Sigmoid colon (tissue), 6 donors: ENCODE measurements at regions not wholly inside any gene's neighbourhood (a gene's known extent, or its start where the extent isn't known, plus 50 kb on each side); places are given as distances from the start of the nearest gene placed in this dataset.
A peak's percentile ranks its signal among the peaks of the same experiment; 100 is the strongest.

Experiments
- DNase-seq: peaks from one replicate; pipeline ENCODE4 v3.0.0-alpha.2; 2019
- H3K27ac ChIP-seq, 4 donors: fragments of 200-600 bp; sonication (generic); one replicate each; pipeline ENCODE4 v1.5.1; 2016 to 2019; ENCODE audit warnings: mild to moderate bottlenecking in 1 of 4
- H3K27me3 ChIP-seq, 3 donors: fragments of 200-600 bp; sonication (generic); one replicate each; pipeline ENCODE4 v1.5.1; 2019; ENCODE audit warnings: mild to moderate bottlenecking in 1 of 3
- H3K36me3 ChIP-seq, 4 donors: fragments of 200-600 bp; sonication (generic); one replicate each; pipeline ENCODE4 v1.5.1; 2016 to 2019
- H3K4me1 ChIP-seq, 4 donors: fragments of 200-600 bp; sonication (generic); one replicate each; pipeline ENCODE4 v1.5.1; 2017 to 2019
- H3K4me3 ChIP-seq, 4 donors: fragments of 200-600 bp; sonication (generic); one replicate each; pipeline ENCODE4 v1.5.1; 2017 to 2019; ENCODE audit warnings: mild to moderate bottlenecking in 2 of 4, moderate library complexity in 1 of 4
- H3K9me3 ChIP-seq, 4 donors: fragments of 200-600 bp in 3 of 4; sonication (generic) in 3 of 4; one replicate each; pipeline versions ENCODE4 v1.5.1 to v1.6.1; 2013 to 2019
- EP300 ChIP-seq, 4 donors: sonication (generic); formaldehyde crosslinking; IDR thresholded peaks; one replicate each; pipeline ENCODE4 v1.6.1; 2017; ENCODE audit warnings: antibody characterized with exemption in 4 of 4
- POLR2A ChIP-seq, 2 donors: fragments of 450-650 bp; IDR thresholded peaks; one replicate each; pipeline ENCODE4 v1.6.1; 2016; ENCODE audit warnings: antibody characterized with exemption in 2 of 2, mild to moderate bottlenecking in 2 of 2, moderate library complexity in 2 of 2
- POLR2AphosphoS5 ChIP-seq, 4 donors: sonication (generic); formaldehyde crosslinking; IDR thresholded peaks; one replicate each; pipeline ENCODE4 v1.6.1; 2017; ENCODE audit warnings: antibody characterized with exemption in 4 of 4
- WGBS, 2 donors: extraction: QIAGEN DNeasy Blood & Tissue Kit; methylation state at CpG; one replicate each; pipeline ENCODE4 v1.1.7; 2013; 5-methylcytosine and 5-hydroxymethylcytosine counted together
- intact Hi-C: fragments of 100-400 bp; cut with DNase I; formaldehyde crosslinking; loops from one replicate; pipeline ENCODE4 v1.15.1; 2023
- TF ChIP-seq, protein P1 (sequence below), 4 experiments: fragments of 450-650 bp in 3 of 4; fragments of 200-600 bp in 1 of 4; IDR thresholded peaks; one replicate each; pipeline ENCODE4 v1.5.1; 2016 to 2019; ENCODE audit warnings: antibody characterized with exemption in 4 of 4, mild to moderate bottlenecking in 3 of 4, moderate library complexity in 2 of 4
- donor health status: healthy with polysubstance abuse.
- donor health status: healthy.

- Histone ChIP-seq H3K27ac (no peak overlapping the region), H3K27me3 (peaks cover 0 to 6% (median 0%) of the 10 kb centered on the region in 3 donors), H3K4me1 (no peaks in the 10 kb centered on the region), H3K36me3 (no peaks in the 10 kb centered on the region), H3K4me3 (no peak overlapping the region), H3K9me3 (peaks cover 0 to 4% (median 0%) of the 10 kb centered on the region in 4 donors)
- TF ChIP-seq POLR2A (IDR thresholded peaks at IDR 0.05) (no peak), POLR2AphosphoS5 (IDR thresholded peaks at IDR 0.05) (peak in 2 of 4 donors; percentile 47 to 64)
- intact Hi-C loops, result no loop called here
- no peak for DNase-seq
- WGBS, 2 donors, result 5 to 24% methylated on average over 7 of the region's 7 CpGs
These were observed 144.9 kb upstream of the POU3F1 start for GRCh38 chr1:38191461-38191860.

GRCh38 chr1:38190983-38191382 is 144.4 kb upstream of the POU3F1 start:
- no peak for DNase-seq
- no peaks in the 10 kb centered on the region for H3K4me1 ChIP-seq
- peaks cover 0 to 6% (median 0%) of the 10 kb centered on the region in 3 donors for H3K27me3 ChIP-seq
- H3K9me3 ChIP-seq, result peaks cover 0 to 4% (median 0%) of the 10 kb centered on the region in 4 donors
- H3K36me3 ChIP-seq, result no peaks in the 10 kb centered on the region
- intact Hi-C loops, result no loop called here
- TF ChIP-seq EP300 (IDR thresholded peaks at IDR 0.05), result no peak
- no peak for TF ChIP-seq POLR2AphosphoS5 (IDR thresholded peaks at IDR 0.05)
- no peak for TF ChIP-seq POLR2A (IDR thresholded peaks at IDR 0.05)
- TF ChIP-seq, protein P1, sequence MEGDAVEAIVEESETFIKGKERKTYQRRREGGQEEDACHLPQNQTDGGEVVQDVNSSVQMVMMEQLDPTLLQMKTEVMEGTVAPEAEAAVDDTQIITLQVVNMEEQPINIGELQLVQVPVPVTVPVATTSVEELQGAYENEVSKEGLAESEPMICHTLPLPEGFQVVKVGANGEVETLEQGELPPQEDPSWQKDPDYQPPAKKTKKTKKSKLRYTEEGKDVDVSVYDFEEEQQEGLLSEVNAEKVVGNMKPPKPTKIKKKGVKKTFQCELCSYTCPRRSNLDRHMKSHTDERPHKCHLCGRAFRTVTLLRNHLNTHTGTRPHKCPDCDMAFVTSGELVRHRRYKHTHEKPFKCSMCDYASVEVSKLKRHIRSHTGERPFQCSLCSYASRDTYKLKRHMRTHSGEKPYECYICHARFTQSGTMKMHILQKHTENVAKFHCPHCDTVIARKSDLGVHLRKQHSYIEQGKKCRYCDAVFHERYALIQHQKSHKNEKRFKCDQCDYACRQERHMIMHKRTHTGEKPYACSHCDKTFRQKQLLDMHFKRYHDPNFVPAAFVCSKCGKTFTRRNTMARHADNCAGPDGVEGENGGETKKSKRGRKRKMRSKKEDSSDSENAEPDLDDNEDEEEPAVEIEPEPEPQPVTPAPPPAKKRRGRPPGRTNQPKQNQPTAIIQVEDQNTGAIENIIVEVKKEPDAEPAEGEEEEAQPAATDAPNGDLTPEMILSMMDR (IDR thresholded peaks at IDR 0.05), result no peak
- H3K27ac ChIP-seq, result no peak overlapping the region
- no peak overlapping the region for H3K4me3 ChIP-seq
- WGBS, 2 donors, result 27 to 41% methylated on average over 5 of the region's 5 CpGs

DNA sequence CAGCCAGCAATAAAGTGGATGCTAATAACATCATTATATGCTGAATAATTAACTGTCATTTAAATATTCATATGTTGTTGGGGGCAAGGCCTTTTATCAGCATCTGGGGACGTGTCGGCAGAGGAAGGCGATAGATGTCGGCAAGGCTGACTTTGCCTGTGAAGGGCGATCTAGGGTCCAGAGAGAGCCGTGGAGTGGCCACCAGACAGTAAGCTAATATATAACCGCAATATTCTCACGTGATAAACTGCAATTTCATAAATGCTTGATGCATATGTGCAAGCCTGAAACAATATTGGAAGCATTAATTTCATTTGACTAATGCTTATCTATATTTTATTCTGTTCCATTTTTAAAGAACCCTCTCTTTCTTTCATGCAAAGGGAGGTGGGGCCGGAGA is 141.0 kb upstream of the POU3F1 start:
- 83 to 93% methylated on average over 9 of the region's 9 CpGs for WGBS, 2 donors
- Histone ChIP-seq H3K4me3 (no peak overlapping the region), H3K4me1 (no peaks in the 10 kb centered on the region), H3K27ac (no peak overlapping the region), H3K27me3 (peaks cover 0 to 10% (median 0%) of the 10 kb centered on the region in 3 donors), H3K36me3 (no peaks in the 10 kb centered on the region), H3K9me3 (peaks cover 0 to 4% (median 0%) of the 10 kb centered on the region in 4 donors)
- DNase-seq, result no peak
- TF ChIP-seq EP300 (IDR thresholded peaks at IDR 0.05), result no peak
- TF ChIP-seq, protein P1 (IDR thresholded peaks at IDR 0.05), result no peak
- TF ChIP-seq POLR2AphosphoS5 (IDR thresholded peaks at IDR 0.05), result no peak
- no peak for TF ChIP-seq POLR2A (IDR thresholded peaks at IDR 0.05)
- intact Hi-C loops, result no loop called here

DNA sequence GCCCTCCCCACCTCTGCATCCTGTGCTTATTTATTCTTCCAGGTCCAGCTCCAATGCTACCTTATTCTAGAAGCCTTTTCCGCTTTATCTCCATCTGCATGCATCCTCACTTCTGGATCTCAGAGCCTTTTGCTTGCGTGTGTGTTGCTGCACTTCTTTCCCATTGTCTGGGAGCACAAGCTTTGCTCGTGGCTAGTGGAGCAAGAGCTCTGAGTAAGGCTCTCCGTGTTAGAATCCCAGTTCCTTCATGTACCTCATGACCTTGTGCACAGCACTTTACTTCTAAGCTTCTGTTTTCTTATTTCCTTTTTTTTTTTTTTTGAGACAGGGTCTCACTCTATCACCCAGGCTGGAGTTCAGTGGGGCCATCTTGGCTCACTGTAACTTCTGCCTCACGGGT is 140.0 kb upstream of the POU3F1 start:
- Histone ChIP-seq H3K27me3 (peaks cover 0 to 8% (median 0%) of the 10 kb centered on the region in 3 donors), H3K4me1 (no peaks in the 10 kb centered on the region)
- intact Hi-C loops, result no loop called here

GRCh38 chr1:38185913-38186312 is 139.3 kb upstream of the POU3F1 start:
- H3K9me3 ChIP-seq, result peaks cover 0 to 4% (median 0%) of the 10 kb centered on the region in 4 donors
- H3K27me3 ChIP-seq, result peaks cover 0 to 4% (median 0%) of the 10 kb centered on the region in 3 donors
- H3K4me1 ChIP-seq, result no peaks in the 10 kb centered on the region
- H3K4me3 ChIP-seq, result no peak overlapping the region
- H3K36me3 ChIP-seq, result no peaks in the 10 kb centered on the region
- H3K27ac ChIP-seq, result no peak overlapping the region
- TF ChIP-seq EP300 (IDR thresholded peaks at IDR 0.05) (no peak), POLR2AphosphoS5 (IDR thresholded peaks at IDR 0.05) (no peak), POLR2A (IDR thresholded peaks at IDR 0.05) (no peak)
- TF ChIP-seq, protein P1 (IDR thresholded peaks at IDR 0.05), result no peak
- WGBS, 2 donors, result 85 to 89% methylated on average over 7 of the region's 7 CpGs
- no peak for DNase-seq
- intact Hi-C loops, result no loop called here

More for the DNA sequence above, 140.0 kb upstream of the POU3F1 start:
- H3K27ac ChIP-seq, result no peak overlapping the region
- WGBS, 2 donors, result 77 to 82% methylated on average over 5 of the region's 5 CpGs
- TF ChIP-seq POLR2A (IDR thresholded peaks at IDR 0.05) (no peak), EP300 (IDR thresholded peaks at IDR 0.05) (no peak), POLR2AphosphoS5 (IDR thresholded peaks at IDR 0.05) (no peak)
- TF ChIP-seq, protein P1 (IDR thresholded peaks at IDR 0.05), result no peak
- no peak for DNase-seq
- H3K36me3 ChIP-seq, result no peaks in the 10 kb centered on the region
- H3K9me3 ChIP-seq, result peaks cover 0 to 4% (median 0%) of the 10 kb centered on the region in 4 donors
- H3K4me3 ChIP-seq, result no peak overlapping the region
